ENCODE measurements at regions not wholly inside any gene's neighbourhood (a gene's known extent, or its start where the extent isn't known, plus 50 kb on each side); places are given as distances from the start of the nearest gene placed in this dataset.
"Not testable (repeated sequence)": the region's sequence is repeated elsewhere in the genome, so short reads cannot be mapped to it uniquely, and the experiment has no call there.

DNA sequence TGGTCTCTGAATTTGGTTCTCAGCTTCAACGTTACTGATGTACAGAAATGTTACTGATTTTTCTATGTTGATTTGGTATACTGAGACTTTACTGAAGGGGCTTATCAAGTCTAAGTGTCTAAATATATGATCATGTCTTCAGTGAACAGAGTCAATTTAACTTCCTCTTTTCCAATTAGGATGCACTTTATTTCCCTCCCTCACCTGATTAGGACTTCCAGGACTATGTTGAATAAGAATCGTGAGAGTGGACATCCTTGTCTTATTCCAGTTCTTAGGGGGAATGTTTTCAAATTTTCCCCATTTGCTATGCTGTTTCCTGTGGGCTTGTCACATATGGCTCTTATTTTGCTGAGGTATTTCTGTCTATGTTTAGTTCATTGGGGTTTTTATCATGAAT is 349.5 kb downstream of the PRR16 start:
- no peak for DNase-seq (ENCODE audit: low read depth in 3 of 3, low spot score in 2 of 3)

DNA sequence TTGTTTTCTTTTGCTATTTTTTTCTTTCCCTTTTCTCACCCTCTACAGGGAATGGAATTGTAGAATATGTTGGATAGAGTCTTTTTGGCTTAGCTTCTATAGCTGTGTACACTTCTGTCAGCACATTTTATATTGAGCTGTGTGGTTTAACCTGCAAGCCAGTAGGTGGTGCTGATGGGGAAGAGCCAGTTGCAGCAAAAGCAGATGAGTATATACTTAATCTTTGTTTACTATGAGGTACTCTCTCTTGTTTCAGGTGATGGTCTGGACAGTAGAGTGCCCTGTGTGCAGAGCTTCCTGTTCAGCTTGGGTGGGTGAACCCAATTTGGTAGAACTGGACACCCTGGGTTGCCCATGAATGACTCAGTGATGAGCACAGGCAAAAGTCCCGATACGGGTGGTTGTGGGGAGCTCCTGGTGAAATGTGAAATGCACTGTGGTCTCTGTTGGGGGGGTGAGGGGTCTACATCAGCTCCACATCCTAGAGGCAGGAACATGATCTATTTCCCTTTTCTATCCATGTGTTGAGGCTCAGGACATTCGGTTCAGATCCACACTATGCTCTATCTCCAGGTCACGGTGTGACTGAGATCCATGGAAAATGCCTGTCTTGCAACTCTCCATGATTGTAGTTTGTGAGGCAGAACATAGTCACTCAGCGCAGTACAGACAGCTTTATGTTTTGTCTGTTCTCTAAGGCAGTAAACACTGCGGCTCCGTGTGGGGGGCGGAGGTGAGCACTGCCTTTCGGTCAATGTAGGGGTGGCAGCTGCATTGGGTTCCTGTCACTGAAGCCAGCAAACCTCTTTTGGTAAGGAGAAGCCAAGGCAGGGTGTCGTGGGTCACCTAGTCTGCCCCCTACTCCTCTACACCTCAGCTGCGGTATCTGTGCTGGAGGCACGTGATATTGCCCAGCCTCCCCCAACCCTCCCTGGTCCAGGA is 353.2 kb downstream of the PRR16 start:
- no peak for DNase-seq (ENCODE audit: low read depth in 3 of 3, low spot score in 2 of 3)

DNA sequence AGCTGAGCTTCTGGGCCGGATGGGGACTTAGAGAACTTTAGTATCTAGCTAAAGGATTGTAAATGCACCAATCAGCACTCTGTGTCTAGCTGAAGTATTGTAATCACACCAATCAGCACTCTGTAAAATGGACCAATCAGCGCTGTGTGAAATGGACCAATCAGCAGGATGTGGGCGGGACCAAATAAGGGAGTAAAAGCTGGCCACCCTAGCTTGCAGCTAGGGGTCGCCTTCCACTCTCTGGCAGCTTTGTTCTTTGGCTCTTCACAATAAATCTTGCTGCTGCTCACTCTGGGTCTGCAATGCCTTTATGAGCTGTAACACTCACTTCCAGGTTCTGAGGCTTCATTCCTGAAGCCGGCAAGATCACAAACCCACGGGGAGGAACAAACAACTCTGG is 354.0 kb downstream of the PRR16 start:
- no peak for DNase-seq (ENCODE audit: low read depth in 3 of 3, low spot score in 2 of 3)

DNA sequence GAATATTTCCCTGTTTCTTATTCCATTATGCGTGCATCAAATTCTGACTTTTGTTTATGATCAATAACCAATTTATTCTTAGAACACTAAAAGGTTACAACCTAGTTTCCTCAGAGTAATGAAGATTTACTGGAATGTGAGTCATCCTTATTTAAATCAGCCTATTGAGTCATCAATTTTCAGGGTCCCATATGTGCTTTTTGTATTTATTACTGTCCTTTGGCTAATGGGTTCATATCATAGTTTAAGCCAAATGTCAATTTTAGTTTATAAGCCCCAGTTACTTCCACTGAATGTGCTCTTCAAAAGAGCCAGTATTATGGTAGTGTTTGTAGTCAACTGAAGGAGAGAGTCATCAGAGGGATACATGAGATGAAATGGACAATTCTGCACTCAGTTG is 359.2 kb downstream of the PRR16 start:
- no peak for DNase-seq (ENCODE audit: low read depth in 3 of 3, low spot score in 2 of 3)

DNA sequence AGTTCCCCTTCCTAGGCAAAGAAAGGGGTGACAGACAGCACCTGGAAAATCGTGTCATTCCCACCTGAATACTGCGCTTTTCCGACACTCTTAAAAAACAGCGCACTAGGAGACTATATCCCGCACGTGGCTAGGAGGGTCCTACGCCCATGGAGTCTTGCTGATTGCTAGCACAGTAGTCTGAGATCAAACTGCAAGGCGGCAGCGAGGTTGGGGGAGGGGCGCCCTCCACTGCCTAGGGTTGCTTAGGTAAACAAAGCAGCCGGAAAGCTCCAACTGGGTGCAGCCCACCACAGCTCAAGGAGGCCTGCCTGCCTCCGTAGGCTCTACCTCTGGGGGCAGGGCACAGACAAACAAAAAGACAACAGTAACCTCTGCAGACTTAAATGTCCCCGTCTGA is 367.5 kb downstream of the PRR16 start:
- not testable (repeated sequence) for DNase-seq (ENCODE audit: low read depth in 3 of 3, low spot score in 2 of 3)

DNA sequence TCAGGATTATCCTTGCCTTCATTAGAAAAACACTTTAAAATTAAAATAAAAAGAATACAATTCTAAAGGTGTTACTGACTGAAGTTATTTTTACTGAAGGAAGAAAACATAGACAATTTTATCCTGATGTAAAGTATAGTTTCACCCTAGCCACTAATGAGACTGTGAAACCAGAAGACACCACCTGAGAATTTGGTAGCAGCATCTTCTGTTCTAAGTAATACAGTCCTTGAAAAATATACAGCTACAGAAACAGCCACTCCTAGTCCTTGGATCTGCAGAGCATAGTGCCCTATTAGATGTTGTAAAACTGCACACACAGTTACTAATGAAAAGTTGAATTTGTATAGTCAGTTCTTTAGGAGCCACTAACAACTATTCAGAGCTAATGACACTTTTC is 377.7 kb downstream of the PRR16 start:
- no peak for DNase-seq (ENCODE audit: low read depth in 3 of 3, low spot score in 2 of 3)

DNA sequence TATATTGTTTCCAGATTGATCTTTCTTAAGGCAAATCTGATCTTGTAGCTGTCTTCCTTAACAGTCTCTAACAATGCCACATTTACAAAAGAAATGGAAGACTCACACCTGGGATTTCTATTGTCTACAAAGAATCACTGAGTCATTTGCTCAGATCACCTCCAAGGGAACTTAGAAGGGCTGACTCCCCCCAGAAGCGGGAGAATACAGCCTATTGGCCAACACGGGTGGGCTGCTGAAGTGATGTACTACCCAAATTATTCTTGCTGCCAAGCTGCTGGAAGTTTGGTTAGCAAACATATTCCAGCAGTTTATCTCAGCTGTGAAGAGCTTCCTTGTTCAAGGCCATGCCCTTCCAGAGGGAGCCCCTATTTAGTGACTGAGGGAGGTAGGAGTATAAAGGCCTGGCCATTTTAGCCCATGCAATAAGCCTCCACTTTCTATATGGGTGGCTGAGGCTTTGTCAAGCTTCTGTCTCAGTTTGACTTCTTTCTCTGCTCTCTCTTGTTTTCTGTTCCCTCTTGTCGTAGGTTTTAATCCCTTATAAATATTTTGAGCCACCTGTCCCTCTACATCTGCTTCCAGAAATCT is 379.4 kb downstream of the PRR16 start:
- DNase-seq (ENCODE audit: low read depth in 3 of 3, low spot score in 2 of 3) = no peak

DNA sequence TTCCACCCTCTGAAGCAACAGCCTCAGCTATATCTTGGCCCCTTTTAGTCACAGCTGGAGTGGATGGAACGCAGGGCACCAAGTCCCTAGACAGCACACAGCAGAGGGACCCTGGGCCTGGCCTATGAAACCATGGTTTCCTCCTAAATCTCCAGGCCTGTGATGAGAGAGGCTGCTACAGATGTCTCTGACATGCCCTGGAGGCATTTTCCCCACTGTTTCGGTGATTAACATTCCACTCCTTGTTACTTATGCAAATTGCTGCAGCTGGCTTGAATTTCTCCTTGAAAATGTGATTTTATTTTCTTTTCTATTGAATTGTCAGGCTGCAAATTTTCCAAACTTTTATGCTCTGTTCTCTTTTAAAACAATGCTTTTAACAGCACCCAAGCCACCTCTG is 384.8 kb downstream of the PRR16 start:
- no peak for DNase-seq (ENCODE audit: low read depth in 3 of 3, low spot score in 2 of 3)

DNA sequence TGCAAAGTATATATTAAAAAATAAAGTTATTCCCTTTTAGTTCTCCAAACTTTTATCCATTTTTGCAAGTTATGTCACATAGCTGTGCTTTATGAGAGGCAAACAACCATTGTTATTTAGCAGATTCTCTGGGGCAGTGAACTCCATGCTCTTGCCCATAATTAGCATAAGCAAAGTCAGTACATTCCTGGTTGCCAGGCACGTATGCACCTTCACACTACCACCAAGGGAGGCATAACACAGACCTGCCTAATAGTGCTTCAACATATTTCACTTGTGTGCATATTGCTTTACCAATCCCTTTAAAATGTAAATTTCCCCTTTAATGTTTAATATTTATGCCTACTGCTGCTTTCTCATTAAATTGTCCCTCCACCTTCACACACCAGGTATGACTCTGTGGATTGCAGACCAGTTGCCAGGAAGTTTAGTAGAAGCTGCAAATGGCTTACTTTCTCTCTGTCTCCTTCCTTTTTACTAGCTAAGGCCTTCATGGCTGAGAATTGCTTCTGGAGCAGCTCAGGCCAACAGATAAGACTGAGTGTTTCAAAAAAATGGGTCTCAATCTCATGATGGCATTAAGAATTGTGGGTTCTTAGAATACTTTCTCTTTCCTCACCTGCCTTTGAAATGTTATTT is 388.2 kb downstream of the PRR16 start:
- DNase-seq (ENCODE audit: low read depth in 3 of 3, low spot score in 2 of 3) = no peak

DNA sequence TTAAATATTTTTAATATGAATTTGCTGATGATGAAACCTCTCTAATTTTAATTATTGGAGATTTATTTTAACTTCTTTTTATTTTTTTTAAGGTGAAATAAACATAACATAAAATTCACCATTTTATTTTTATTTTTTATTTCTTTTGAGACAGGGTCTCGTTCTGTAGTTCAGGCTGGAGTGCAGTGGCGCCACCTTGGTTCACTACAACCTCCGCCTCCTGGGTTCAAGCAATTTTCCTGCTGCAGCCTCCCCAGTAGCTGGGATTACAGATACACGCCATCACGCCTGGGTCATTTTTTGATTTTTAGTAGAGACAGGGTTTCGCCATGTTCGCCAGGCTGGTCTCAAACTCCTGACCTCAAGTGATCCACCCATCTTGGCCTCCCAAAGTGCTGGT is 402.9 kb downstream of the PRR16 start:
- DNase-seq (ENCODE audit: low read depth in 3 of 3, low spot score in 2 of 3) = no peak

DNA sequence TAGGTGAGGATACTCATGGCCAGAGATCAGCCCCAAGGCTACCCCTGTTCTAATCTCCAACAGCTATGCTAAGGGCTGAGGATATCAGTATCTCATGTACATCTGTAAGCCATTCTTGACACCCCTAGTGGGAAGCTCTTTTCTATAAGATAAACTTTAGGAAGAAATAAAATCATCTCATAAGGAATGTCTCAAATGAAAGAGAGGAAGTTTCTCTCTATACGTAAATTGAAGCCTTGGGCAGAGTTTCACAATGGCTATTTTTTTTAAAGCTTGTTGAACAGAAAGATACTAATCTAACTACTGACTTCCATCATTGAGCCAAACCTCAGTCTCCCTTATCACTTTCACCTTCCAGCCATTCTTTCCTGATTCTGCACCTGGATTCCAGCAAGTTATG is 405.7 kb downstream of the PRR16 start:
- no peak for DNase-seq (ENCODE audit: low read depth in 3 of 3, low spot score in 2 of 3)

DNA sequence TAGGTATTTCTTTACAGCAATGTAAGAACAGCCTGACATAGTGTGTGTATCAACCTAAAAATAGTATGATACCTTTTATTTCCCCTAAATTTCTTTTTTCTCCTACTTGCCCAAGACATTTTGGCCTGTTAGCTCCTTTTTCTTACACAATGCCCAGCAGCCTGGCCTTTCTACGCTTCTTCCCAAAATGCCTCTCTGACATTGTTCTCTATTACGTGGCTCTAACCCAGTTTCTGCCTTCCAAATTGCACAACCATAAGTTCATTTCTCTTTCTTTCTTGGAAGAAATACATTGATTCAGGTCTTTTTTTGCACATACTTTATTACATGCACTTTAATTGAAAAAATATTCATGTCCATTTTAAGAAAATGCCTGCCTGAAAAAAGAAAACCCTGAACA is 408.2 kb downstream of the PRR16 start:
- no peak for DNase-seq (ENCODE audit: low read depth in 3 of 3, low spot score in 2 of 3)

DNA sequence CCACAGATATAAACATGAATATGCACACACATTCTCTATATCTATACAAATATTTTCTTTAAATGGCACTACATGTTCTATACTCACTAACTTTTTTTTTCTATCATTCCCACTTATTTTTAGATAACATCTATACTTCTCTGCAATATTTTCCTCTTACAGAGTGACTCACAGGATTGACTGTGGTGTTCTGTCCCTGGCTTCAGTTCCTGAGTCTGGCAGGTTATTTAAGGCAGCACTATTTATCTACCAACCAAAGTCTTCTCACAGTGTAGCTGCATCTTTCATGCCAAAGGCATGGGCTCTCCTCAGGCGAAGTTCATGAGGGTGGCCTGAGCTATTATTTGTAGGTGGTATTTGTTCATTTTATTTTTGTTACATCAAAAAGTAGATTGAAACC is 409.0 kb downstream of the PRR16 start:
- DNase-seq (ENCODE audit: low read depth in 3 of 3, low spot score in 2 of 3) = no peak

DNA sequence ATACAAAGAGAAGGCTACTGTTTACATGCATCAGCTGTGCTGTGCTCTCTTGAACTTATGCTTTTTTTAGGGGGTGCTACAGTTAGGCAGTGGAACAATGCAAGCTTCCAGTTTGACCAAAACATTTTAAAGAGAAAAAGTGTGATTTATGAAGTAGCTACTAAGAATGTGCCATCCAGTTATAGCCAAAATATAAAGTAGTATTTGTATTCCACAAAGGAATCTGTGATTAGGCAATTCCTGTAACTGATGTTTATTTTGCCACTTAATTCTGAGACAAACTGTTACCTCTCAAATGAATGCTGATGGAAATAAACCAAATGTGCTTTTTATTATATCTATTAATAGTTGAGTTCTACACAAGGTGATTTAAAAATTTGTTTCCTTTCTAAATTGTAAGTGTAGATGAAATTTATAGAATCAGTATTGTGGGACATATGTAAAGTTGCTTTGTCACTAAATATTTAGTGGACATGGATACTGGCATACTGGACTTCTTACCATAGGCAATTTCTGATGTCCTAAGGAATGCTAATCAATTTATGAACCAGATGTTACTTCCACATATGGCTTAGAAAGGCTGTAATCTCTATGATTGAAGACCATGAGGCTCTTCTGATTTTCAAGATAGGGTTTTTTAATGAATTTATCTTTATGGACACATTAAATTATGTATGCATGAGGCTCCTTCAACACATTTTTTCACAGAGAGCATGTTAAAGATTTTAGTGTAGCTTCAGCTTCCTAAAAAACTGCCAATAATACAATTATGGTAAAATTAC is 410.2 kb downstream of the PRR16 start:
- DNase-seq (ENCODE audit: low read depth in 3 of 3, low spot score in 2 of 3) = no peak

DNA sequence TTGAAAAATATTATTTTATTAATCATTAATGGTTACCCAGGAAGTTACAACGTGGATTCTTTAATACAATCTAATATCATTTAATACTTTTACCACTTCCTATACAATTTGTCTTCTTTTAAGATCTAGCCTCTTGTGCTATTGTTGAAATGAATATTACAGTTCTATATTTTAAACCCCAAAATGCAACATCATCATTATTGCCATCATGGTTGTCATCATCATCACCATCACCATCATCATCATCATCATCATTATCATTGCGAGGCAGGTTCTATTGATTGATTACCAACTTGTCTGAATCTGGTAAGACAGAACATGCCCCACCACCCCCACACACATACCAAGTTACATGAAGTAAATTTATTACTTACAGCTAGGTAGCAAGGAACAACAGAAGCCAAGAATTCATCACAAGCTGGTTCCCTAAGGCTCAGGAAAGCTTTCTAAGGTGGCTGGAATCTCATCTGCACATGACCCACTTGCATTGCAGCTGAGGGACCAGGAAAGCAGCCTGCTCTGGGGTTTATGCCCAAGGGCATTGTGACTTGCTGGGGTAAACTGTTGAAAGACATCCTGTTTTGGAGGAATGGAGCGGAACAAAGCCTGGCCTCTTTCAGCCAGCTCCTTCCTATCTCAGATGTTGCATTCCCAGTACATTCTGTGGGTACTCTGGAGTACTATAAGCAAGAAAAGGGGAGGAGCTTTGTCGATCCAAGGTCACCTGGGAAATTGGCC is 418.1 kb downstream of the PRR16 start:
- DNase-seq (ENCODE audit: low read depth in 3 of 3, low spot score in 2 of 3) = no peak

DNA sequence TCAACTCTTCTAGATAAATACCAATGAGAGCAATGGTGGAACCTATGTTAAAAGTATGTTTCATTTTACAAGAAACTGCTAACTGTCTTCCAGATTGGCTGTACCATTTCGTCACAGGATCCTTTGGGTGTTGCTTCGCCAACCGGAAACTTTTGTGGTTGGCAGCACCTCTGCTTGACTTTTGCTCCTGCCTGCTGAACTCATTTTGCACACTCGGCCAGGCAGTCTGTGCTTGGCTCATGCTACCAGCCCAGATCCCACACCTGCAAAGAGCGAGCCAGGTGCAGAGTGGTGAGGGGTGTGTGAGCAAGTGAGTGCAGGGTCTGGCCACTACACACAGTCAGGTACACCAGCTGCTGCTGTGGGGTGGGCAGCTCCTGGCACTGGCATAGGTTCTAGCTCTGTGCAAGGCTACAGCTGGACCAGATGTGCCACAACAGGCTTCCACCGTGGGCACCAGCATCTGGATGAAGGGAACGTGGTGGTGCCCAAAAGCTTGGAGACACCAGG is 422.3 kb downstream of the PRR16 start:
- no peak for DNase-seq (ENCODE audit: low read depth in 3 of 3, low spot score in 2 of 3)

DNA sequence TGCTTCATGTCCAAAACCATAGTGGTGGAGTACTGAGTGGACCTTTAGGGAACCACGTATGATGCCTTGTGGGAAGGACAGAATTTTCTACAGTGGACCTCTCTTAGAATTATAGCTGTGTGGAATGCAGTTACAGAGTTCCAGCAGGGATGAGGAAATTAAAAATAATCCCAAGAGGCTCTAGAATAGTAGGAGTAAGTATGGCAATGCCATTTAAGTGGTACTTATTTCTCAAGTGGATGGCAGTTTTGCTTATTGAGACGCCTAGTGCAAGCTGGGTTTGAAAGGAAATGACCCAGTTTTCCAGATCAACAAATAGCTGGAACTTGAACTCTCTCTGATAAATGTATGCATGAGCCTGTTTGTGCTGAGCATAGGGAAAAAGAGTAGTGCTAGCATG is 431.6 kb downstream of the PRR16 start:
- DNase-seq (ENCODE audit: low read depth in 3 of 3, low spot score in 2 of 3) = no peak

DNA sequence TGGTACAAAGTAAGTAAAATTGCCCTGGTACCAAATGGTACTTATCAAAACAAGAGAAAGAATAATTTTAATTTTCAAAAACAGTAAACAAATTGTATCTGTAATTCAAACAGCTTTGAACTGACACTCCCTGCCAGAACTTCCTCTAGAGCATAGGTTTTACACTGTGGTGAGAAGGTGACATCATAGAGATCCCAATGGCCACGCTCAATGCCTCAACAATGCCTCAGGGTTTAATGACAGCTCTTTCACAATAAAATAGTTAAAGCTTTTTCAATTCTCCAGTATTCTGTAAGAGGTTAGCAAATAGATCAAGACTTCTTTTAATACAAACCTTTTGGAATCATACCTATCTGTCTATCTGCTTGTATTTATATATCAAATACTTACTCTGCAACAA is 437.1 kb downstream of the PRR16 start:
- DNase-seq (ENCODE audit: low read depth in 3 of 3, low spot score in 2 of 3) = no peak

DNA sequence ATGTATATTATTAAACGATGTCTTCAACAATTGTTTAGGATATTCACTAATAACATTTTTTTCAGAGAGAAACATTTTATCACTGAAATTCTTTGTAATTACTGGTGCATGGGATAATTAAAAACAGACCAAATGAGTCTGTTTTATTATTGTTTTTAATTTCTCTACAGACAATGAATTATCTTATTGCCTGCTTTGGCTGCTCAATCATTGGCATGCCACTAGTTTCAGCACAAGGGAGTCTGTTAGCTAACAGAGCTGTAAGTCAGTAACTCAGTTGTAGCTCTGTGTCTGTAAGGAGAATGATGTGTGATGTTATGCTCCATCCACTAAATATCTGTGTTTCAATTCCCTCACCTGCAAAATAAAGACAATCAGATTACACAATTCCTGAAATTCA is 443.9 kb downstream of the PRR16 start:
- DNase-seq (ENCODE audit: low read depth in 3 of 3, low spot score in 2 of 3) = no peak

DNA sequence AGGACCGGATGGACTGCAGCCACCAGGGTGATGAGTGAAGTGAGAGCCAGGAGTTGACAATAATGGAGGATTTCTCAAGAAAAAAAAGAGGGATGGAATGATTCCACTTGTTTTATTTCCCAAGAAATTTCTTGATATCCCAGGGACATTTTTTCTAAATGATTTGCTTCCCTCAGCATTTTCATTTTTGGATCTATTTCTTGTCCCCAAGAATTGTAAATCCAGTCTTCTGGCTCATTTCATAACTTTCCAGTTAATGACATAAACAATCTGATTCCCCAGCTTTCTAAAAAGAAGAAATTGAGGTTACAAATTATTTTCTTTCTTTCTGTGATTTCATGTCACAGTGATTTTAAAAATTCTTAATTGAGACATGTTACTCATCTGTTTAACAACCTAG is 446.5 kb downstream of the PRR16 start:
- DNase-seq (ENCODE audit: low read depth in 3 of 3, low spot score in 2 of 3) = no peak

Data from right renal cortex interstitium (tissue), 3 donors.